H1 (cell line): ENCODE measurements at regions not wholly inside any gene's neighbourhood (a gene's known extent, or its start where the extent isn't known, plus 50 kb on each side); places are given as distances from the start of the nearest gene placed in this dataset.

Experiments
- CTCF ChIA-PET: fragments of 300-600 bp; sonication (Branson Sonifier 250); formaldehyde crosslinking; loops from one replicate; lab custom pipeline; 2021; ENCODE audit not compliant: partially characterized antibody; lab: Charles Lee
- POLR2A ChIA-PET: fragments of 300-600 bp; sonication (Branson Sonifier 250); formaldehyde crosslinking; loops from one replicate; lab custom pipeline; 2021; ENCODE audit warnings: inconsistent platforms; ENCODE audit not compliant: partially characterized antibody; lab: Charles Lee
- DNase-seq, 2 experiments: peaks; one replicate each; pipeline versions ENCODE4 v3.0.0 to v3.0.0-alpha.2; 2010 to 2022; ENCODE audit warnings: low spot score in 2 of 2, low read depth in 1 of 2, mixed read lengths in 1 of 2
- FAIRE-seq: peaks from 2 replicates; lab custom pipeline; 2011; peaks lifted over from hg19 to GRCh38; lab: Jason Lieb, UNC
- H2AFZ ChIP-seq: 2 replicates; pipeline ENCODE4 v1.8.1; 2012; ENCODE audit warnings: low read length, inconsistent platforms
- H2AK5ac ChIP-seq: 2 replicates; pipeline ENCODE4 v1.6.1; 2013; ENCODE audit warnings: low read depth, low read length
- H2BK120ac ChIP-seq: replicated peaks from 2 replicates; pipeline ENCODE3; 2013; ENCODE audit warnings: low read depth, low read length, inconsistent platforms
- H2BK12ac ChIP-seq: 2 replicates; pipeline ENCODE4 v1.6.1; 2013; ENCODE audit warnings: low read depth, low read length
- H2BK15ac ChIP-seq: 2 replicates; pipeline ENCODE4 v1.6.1; 2013; ENCODE audit warnings: low read length
- H2BK20ac ChIP-seq: 2 replicates; pipeline ENCODE4 v1.6.1; 2013; ENCODE audit warnings: low read length
- H2BK5ac ChIP-seq: 2 replicates; pipeline ENCODE4 v1.6.1; 2013; ENCODE audit warnings: low read depth, low read length
- H3K14ac ChIP-seq: 2 replicates; pipeline ENCODE4 v1.6.1; 2013; ENCODE audit warnings: inconsistent platforms; ENCODE audit not compliant: insufficient read length
- H3K18ac ChIP-seq: 2 replicates; pipeline ENCODE4 v1.6.1; 2013; ENCODE audit warnings: low read length; ENCODE audit errors: extremely low read depth
- H3K23ac ChIP-seq: 2 replicates; pipeline ENCODE4 v1.6.1; 2013; ENCODE audit warnings: inconsistent platforms; ENCODE audit not compliant: insufficient read length
- H3K23me2 ChIP-seq: 2 replicates; pipeline ENCODE4 v1.6.1; 2013; ENCODE audit warnings: low read depth, low read length
- H3K27ac ChIP-seq: 2 replicates; pipeline ENCODE4 v1.6.1; 2011; ENCODE audit warnings: low read depth, low read length, inconsistent platforms
- H3K27me3 ChIP-seq, 4 experiments: replicated peaks in 1 of 4; 1 replicate in 1 of 4; 2 replicates in 3 of 4; pipeline versions ENCODE4 v1.6.1 to v1.8.1; 2011 to 2013; ENCODE audit warnings: low read length in 3 of 4, mild to moderate bottlenecking in 3 of 4, inconsistent platforms in 2 of 4, mixed read lengths in 2 of 4, moderate library complexity in 1 of 4; ENCODE audit not compliant: control insufficient read depth in 3 of 4, insufficient read depth in 3 of 4; ENCODE audit errors: extremely low read depth in 1 of 4
- H3K36me3 ChIP-seq, 4 experiments: 2 replicates each; pipeline versions ENCODE4 v1.6.1 to v1.8.1; 2011 to 2013; ENCODE audit warnings: mild to moderate bottlenecking in 4 of 4, low read length in 3 of 4, moderate library complexity in 2 of 4, control low read depth in 1 of 4, inconsistent platforms in 1 of 4; ENCODE audit not compliant: insufficient read depth in 4 of 4, control insufficient read depth in 2 of 4
- H3K4ac ChIP-seq: replicated peaks from 2 replicates; pipeline ENCODE3; 2013; ENCODE audit warnings: low read length, low read depth, mixed read lengths, inconsistent platforms; ENCODE audit not compliant: insufficient read length
- H3K4me1 ChIP-seq, 4 experiments: replicated peaks in 1 of 4; 1 replicate in 1 of 4; 2 replicates in 3 of 4; pipeline versions ENCODE4 v1.6.1 to v1.8.1; 2011 to 2013; ENCODE audit warnings: low read length in 3 of 4, inconsistent platforms in 2 of 4, mixed read lengths in 1 of 4; ENCODE audit not compliant: insufficient read depth in 4 of 4, control insufficient read depth in 3 of 4
- H3K4me2 ChIP-seq, 2 experiments: 2 replicates each; pipeline versions ENCODE4 v1.6.1 to v1.8.1; 2011 to 2013; ENCODE audit warnings: low read depth in 2 of 2, low read length in 2 of 2, control low read depth in 1 of 2, inconsistent platforms in 1 of 2, mild to moderate bottlenecking in 1 of 2; ENCODE audit not compliant: insufficient read depth in 1 of 2
- H3K4me3 ChIP-seq, 4 experiments: fragments of 200-600, 300-600 bp in 1 of 4; sonication (generic), shearing (Covaris generic), sonication (Bioruptor Twin) in 1 of 4; 2 replicates each; pipeline versions ENCODE4 v1.5.1 to v1.8.1; 2011 to 2016; ENCODE audit warnings: low read length in 4 of 4, low read depth in 3 of 4, control low read depth in 2 of 4, inconsistent platforms in 2 of 4, mild to moderate bottlenecking in 2 of 4, mixed read lengths in 1 of 4, moderate library complexity in 1 of 4; ENCODE audit not compliant: insufficient read depth in 2 of 4; ENCODE audit errors: extremely low read depth in 1 of 4
- H3K56ac ChIP-seq: replicated peaks from 2 replicates; pipeline ENCODE3; 2013; ENCODE audit warnings: low read depth, mild to moderate bottlenecking, mixed read lengths, low read length, inconsistent platforms; ENCODE audit not compliant: insufficient read length
- H3K79me1 ChIP-seq: 2 replicates; pipeline ENCODE4 v1.6.1; 2013; ENCODE audit warnings: low read depth, low read length, control low read depth
- H3K79me2 ChIP-seq, 2 experiments: 2 replicates each; pipeline versions ENCODE4 v1.6.1 to v1.8.1; 2012 to 2013; ENCODE audit warnings: low read length in 2 of 2, mild to moderate bottlenecking in 2 of 2, inconsistent platforms in 1 of 2; ENCODE audit not compliant: insufficient read depth in 2 of 2, control insufficient read depth in 1 of 2
- H3K9ac ChIP-seq, 4 experiments: replicated peaks in 1 of 4; 1 replicate in 1 of 4; 2 replicates in 3 of 4; pipeline versions ENCODE4 v1.6.1 to v1.8.1; 2011 to 2013; ENCODE audit warnings: low read depth in 3 of 4, low read length in 3 of 4, control low read depth in 2 of 4, mild to moderate bottlenecking in 2 of 4, moderate library complexity in 2 of 4, inconsistent platforms in 1 of 4; ENCODE audit errors: extremely low read depth in 1 of 4
- H3K9me3 ChIP-seq, 2 experiments: 2 replicates each; pipeline versions ENCODE4 v1.6.1 to v1.8.1; 2012 to 2013; ENCODE audit warnings: mild to moderate bottlenecking in 2 of 2, moderate library complexity in 2 of 2, control low read depth in 1 of 2, inconsistent platforms in 1 of 2, low read depth in 1 of 2, low read length in 1 of 2, mixed read lengths in 1 of 2; ENCODE audit not compliant: insufficient read depth in 2 of 2
- H4K20me1 ChIP-seq, 2 experiments: replicated peaks in 1 of 2; 2 replicates each; pipeline versions ENCODE3 to v1.8.1; 2011 to 2013; ENCODE audit warnings: inconsistent platforms in 2 of 2, low read length in 2 of 2, mild to moderate bottlenecking in 1 of 2; ENCODE audit not compliant: insufficient read depth in 2 of 2, control insufficient read depth in 1 of 2
- H4K5ac ChIP-seq: 2 replicates; pipeline ENCODE4 v1.6.1; 2013; ENCODE audit warnings: low read length, low read depth, mixed read lengths, inconsistent platforms; ENCODE audit not compliant: insufficient read length
- H4K8ac ChIP-seq: 2 replicates; pipeline ENCODE4 v1.8.0; 2013; ENCODE audit warnings: mild to moderate bottlenecking, moderate library complexity, low read length, inconsistent platforms; ENCODE audit not compliant: insufficient read depth; ENCODE audit errors: extremely low read depth
- H4K91ac ChIP-seq: replicated peaks from 2 replicates; pipeline ENCODE3; 2013; ENCODE audit warnings: low read length, mixed read lengths, inconsistent platforms; ENCODE audit not compliant: insufficient read length
- CBX5 ChIP-seq: fragments of 300-800, 300-1000 bp; sonication (generic); IDR thresholded peaks from 2 replicates; pipeline ENCODE4 v1.7.1; 2016; ENCODE audit warnings: antibody characterized with exemption, low read length, low read depth
- CBX8 ChIP-seq: fragments of 300-800, 300-1000 bp; sonication (generic); IDR thresholded peaks from 2 replicates; pipeline ENCODE4 v1.7.1; 2016; ENCODE audit warnings: low read depth, low read length, borderline replicate concordance
- RBBP5 ChIP-seq: IDR thresholded peaks from 2 replicates; pipeline ENCODE4 v1.7.1; 2012; ENCODE audit warnings: low read depth, mild to moderate bottlenecking, inconsistent platforms, low read length, moderate library complexity, borderline replicate concordance
- SIRT6 ChIP-seq: IDR thresholded peaks from one replicate; pipeline ENCODE4 v1.7.1; 2012; ENCODE audit warnings: low read length, inconsistent platforms
- SP1 ChIP-seq: IDR thresholded peaks from 2 replicates; pipeline ENCODE4 v1.6.1; 2011; ENCODE audit warnings: low read depth, low read length
- TCF12 ChIP-seq: IDR thresholded peaks from 2 replicates; pipeline ENCODE4 v1.6.1; 2011; ENCODE audit warnings: low read depth, mild to moderate bottlenecking, low read length
- WGBS, 2 experiments: shearing (Covaris generic) in 1 of 2; methylation state at CpG; one replicate each; pipeline versions ENCODE4 v1.1.6 to v1.1.7; 2013 to 2015; ENCODE audit warnings: low lambda C conversion rate in 2 of 2, mixed read lengths in 2 of 2, inconsistent platforms in 1 of 2, low coverage in 1 of 2, missing lambda C conversion rate in 1 of 2; ENCODE audit not compliant: insufficient replicate concordance in 2 of 2, insufficient coverage in 1 of 2, insufficient read length in 1 of 2; ENCODE audit errors: extremely low coverage in 1 of 2, missing lambda C conversion rate in 1 of 2; 5-methylcytosine and 5-hydroxymethylcytosine counted together

DNA sequence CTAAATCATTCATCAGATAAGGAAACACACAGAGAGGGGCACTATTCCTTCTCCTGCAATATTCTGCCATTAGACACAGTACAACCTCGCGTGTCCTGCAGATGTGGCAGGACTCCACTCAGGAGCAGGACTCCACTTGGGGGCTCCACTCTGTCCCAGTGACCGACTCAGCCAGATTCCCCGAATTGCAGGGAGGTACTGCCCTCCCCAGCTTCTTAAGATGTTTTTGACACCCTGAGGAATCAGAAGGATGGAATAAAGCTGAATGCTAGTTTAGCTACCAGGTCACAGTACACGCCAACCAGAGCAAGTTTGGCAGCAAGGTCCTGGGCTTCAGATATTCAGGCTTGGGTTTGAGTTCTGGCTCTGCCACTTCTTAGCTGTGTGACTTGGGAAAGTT, 99.3 kb upstream of the USP47 start:
- H2AK5ac ChIP-seq: no peak overlapping the region
- H3K4me1 ChIP-seq: no peaks in the 10 kb centered on the region; a peak in 1 of 7 replicates
- H3K79me1 ChIP-seq: no peaks in the 10 kb centered on the region
- H3K23me2 ChIP-seq: no peaks in the 10 kb centered on the region
- no peak overlapping the region for H3K9ac ChIP-seq
- H2BK120ac ChIP-seq: no peak overlapping the region
- CTCF ChIA-PET: interaction anchor here (0.6 to 2.2 kb wide), 8 partner anchors 9 to 107 kb away, joined by 3 to 10 read pairs (median 4); no protein-coding TSS in a partner anchor
- WGBS, 2 experiments: 100% methylated on average over 5 of the region's 5 CpGs; no CpG with 5 or more reads in 1 of the 2 experiments
- H3K79me2 ChIP-seq: no peaks in the 10 kb centered on the region
- no peak overlapping the region for H2BK20ac ChIP-seq
- no peak overlapping the region for H3K4me3 ChIP-seq
- H2BK12ac ChIP-seq: no peak overlapping the region
- H3K4me2 ChIP-seq: no peak overlapping the region
- H4K91ac ChIP-seq: no peak overlapping the region
- H3K36me3 ChIP-seq: no peaks in the 10 kb centered on the region
- no peak for DNase-seq
- no peak overlapping the region for H3K27ac ChIP-seq
- H2BK5ac ChIP-seq: no peak overlapping the region
- H3K23ac ChIP-seq: no peak overlapping the region
- H4K5ac ChIP-seq: no peak overlapping the region
- POLR2A ChIA-PET: interaction anchor here (0.6 to 1.3 kb wide), 3 partner anchors 8 to 135 kb away, joined by 3 read pairs; no protein-coding TSS in a partner anchor
- no peaks in the 10 kb centered on the region for H3K27me3 ChIP-seq
- TF ChIP-seq SIRT6 (no peak), TCF12 (no peak), RBBP5 (no peak), SP1 (no peak), CBX5 (no peak), CBX8 (no peak)
- TF ChIP-seq, all 59 proteins: peak for 0
- no peak overlapping the region for H3K56ac ChIP-seq
- H2BK15ac ChIP-seq: no peak overlapping the region
- H3K4ac ChIP-seq: no peak overlapping the region
- no peak for FAIRE-seq
- H2AFZ ChIP-seq: no peak overlapping the region
- no peak overlapping the region for H3K14ac ChIP-seq
- H3K9me3 ChIP-seq: no peaks in the 10 kb centered on the region
- H3K18ac ChIP-seq: no peak overlapping the region
- no peak overlapping the region for H4K8ac ChIP-seq
- H4K20me1 ChIP-seq: no peaks in the 10 kb centered on the region
